IPS-NIHi11 (cell line): ENCODE measurements at regions not wholly inside any gene's neighbourhood (a gene's known extent, or its start where the extent isn't known, plus 50 kb on each side); places are given as distances from the start of the nearest gene placed in this dataset.

ENCODE experiments used
- DNase-seq: peaks from one replicate; pipeline ENCODE4 v3.0.0; 2012; ENCODE audit warnings: mixed read lengths, low spot score

DNA sequence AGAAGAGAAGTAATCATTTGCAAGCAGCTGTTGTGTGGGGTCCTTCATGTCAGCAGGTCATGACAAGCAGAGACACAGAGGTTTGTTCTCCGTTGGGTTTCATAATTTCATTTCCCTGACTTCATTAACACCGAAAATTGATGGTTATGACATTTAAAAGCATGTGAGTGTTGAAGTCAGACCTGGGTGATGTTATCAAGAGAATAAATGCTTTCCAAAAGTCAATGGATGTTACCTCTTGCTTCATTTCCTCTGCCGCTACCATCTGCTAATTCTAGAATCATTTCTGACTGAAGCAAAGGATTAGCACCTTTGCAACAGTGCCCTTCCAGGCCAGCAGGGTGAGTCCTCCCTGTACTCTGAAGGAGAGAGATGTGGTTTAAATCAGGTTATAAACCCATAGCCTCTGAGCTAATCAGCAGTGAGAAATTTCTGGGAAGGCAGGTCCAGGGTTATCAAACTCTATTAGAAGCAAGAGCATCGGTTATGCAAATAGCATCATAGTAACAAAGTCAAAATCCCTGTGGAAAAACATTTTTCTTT is 446.2 kb downstream of the PIK3C3 start:
- peak; percentile 19 for DNase-seq

DNA sequence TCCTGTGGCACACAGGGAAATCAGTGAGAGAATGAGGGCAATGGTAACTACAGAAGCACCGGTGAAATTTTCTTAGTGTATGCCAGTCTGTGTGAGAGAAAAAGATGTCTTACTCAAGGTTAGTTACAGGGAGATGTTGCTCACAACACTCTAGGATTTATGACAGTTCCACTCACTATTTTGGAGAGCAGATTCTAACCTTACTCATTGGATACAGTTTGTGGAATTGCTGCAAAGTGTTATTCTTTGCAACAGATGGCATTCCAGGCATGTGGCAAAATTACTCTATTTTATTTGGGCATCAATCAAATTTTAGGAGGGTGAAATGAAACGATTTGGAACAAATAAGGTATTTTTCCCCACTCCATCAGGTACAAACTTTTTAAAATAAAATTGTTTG is 449.1 kb downstream of the PIK3C3 start:
- DNase-seq, result no peak

GRCh38 chr18:42409005-42409404 is 454.0 kb downstream of the PIK3C3 start:
- no peak for DNase-seq

DNA sequence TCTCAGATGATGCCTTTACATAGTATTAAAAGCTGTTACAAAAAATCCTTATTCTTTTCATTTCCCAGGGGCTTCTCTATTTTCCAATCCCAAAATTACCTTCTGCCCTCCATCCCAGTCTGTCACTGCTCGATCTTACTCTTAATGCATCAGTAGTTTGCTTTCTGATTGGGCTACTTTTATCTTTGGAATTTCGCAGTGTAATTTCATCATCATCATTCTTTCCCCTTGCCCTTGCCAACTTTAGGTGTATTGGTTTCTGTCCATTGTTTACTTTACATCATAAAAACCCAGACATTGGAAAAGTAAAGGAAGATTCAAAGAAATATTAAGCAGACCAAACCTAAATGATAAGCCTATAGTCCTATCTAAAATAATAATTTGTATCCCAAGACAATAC is 457.2 kb downstream of the PIK3C3 start:
- DNase-seq, result no peak

DNA sequence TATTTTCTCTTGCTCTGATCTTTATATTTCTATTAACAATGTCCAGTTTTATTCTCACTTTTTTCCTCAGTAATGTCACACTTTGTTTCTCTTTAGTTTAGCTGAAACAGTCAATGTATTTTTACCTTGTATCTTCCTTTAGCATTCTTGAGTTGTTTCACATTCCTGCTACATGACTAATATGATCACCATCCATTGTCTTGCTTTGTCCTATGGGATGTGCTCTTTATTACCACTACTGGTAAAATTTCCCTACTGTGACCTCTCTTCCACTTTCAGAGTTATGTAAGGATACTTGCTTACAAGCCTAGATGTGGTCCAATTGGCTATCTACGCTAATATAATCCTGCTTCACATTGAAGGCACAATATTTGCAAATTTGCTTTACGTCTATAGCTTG is 457.9 kb downstream of the PIK3C3 start:
- no peak for DNase-seq

- DNase-seq, result no peak
Measured at GRCh38 chr18:42413870-42414269, 458.8 kb downstream of the PIK3C3 start.

- no peak for DNase-seq
Measured at GRCh38 chr18:42414756-42415454, 459.9 kb downstream of the PIK3C3 start.

GRCh38 chr18:42417189-42417588 is 462.2 kb downstream of the PIK3C3 start:
- DNase-seq, result no peak

DNA sequence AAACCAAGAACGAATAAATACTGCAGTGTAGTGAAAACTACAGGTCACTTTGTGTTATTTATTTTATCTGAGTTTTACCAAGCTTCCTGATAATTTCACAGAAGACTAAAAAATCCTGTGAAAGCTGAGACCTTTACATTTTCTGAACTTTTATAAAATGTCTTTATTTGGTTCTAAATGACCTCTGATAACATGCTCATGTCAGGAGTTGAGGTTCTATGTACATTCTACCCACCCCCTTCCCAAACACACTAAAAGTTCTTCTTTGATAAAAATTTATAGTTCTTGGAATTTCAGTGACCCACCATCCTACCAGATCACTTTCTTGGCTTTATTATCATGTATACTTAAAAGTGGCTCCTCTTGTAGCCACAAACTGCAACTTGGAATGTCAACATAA is 463.1 kb downstream of the PIK3C3 start:
- DNase-seq, result no peak

GRCh38 chr18:42425025-42425424 is 470.0 kb downstream of the PIK3C3 start:
- no peak for DNase-seq

GRCh38 chr18:42426496-42427015 is 471.5 kb downstream of the PIK3C3 start:
- DNase-seq, result no peak

DNA sequence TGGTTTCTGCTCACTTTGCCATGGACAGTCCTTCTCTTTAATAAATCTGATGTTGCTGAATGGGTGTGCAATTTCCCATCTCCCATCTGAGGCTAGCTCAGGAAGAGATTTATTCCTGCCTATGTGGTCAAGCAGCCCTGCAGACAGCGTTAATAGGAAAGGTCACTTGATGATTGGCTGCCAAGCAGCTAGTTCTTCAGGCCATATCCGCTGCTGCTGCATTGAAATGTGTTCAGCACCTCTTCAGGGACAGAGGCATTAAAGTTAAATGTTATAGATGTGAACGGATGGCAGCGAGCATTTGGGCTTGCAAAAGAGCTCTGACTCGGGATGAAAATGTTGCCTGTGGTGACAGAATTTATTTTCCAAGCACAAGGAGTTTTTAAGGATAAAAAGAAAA is 474.2 kb downstream of the PIK3C3 start:
- DNase-seq, result peak; percentile 28

GRCh38 chr18:42436222-42436765 is 481.3 kb downstream of the PIK3C3 start:
- no peak for DNase-seq

GRCh38 chr18:42437001-42437400 is 482.0 kb downstream of the PIK3C3 start:
- no peak for DNase-seq

DNA sequence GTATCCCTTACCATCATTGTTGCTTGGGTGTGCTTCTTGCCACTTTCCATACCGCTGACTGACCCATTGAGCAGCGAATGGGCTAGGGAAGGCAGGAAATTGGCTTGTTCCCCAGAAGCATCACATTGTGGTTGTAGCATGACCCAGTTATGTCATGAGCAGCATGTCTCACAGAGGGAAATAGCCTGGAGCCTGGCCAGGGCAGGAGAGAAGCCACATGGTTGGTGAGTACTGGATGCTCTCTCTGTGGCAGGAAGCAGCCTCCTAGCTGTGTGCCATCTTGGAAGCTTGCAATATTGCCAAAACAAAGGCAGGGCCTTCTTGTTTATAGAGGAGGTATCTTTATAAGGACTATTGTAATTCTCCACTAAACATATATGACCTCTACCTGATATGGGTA is 482.6 kb downstream of the PIK3C3 start:
- DNase-seq, result no peak

DNA sequence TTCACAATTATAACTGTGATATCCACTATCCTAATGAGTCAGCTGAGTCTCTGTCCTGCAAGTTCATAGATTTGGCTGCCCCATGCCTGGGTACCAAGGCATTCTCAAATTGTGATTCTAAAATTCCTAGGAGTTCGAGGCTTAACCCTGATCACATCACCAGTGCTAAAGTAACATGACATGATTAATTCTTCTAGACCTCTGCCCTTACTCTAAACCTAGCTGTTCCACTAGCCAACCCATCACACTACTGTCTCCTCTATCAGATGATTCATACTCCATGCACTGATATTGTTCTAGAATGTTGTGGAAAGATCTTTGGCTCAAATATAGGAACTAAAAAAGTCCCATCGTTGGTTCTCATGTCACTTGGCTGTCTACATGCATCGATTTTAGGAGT is 487.6 kb downstream of the PIK3C3 start:
- DNase-seq, result no peak

GRCh38 chr18:42444349-42444748 is 489.3 kb downstream of the PIK3C3 start:
- DNase-seq, result no peak

GRCh38 chr18:42445359-42445758 is 490.3 kb downstream of the PIK3C3 start:
- no peak for DNase-seq

DNA sequence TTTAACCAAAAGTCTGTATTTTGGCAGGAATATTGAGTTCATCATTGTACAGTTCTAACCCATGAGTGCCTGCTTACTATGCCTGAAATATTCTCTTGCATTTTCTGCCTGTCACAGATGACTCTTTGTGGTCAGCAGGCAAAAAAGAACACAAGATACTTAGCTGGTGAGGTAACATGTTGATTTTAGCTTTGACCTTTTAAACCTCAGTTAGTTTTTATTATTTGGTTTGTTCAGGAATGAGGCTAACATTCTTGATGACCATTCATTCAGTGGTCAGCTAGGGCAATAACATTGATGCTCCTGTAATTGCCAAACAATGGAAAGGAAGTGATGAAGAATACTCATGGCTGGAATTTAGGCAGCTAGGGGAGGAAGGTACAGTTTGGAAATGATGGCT is 491.2 kb downstream of the PIK3C3 start:
- no peak for DNase-seq

- no peak for DNase-seq
Measured at GRCh38 chr18:42447688-42448087, 492.7 kb downstream of the PIK3C3 start.

- no peak for DNase-seq
Measured at GRCh38 chr18:42458226-42458625, 503.2 kb downstream of the PIK3C3 start.

GRCh38 chr18:42459873-42460272 is 504.8 kb downstream of the PIK3C3 start:
- no peak for DNase-seq

GRCh38 chr18:42471885-42472284 is 516.9 kb downstream of the PIK3C3 start:
- DNase-seq, result no peak

DNA sequence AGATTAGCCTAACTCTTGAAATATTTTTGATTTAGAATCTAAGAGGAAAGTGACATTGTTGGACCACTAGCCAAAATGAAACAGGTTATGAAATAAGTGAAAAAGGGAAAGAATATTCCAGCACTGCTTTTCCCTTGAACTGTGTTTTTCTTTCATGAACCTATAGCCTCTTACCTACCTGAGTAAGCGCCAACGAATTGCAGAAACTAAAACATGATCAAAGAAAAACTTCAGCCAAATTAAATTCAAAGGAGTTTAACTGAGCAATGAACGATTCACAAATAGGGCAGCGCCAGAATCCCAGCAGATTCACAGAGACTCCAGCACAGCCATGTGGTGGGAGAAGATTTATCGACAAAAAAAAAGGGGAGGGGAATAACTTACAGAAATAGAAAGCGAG is 518.6 kb downstream of the PIK3C3 start:
- no peak for DNase-seq
